ENCODE measurements at regions not wholly inside any gene's neighbourhood (a gene's known extent, or its start where the extent isn't known, plus 50 kb on each side); places are given as distances from the start of the nearest gene placed in this dataset.

- H4K20me1 ChIP-seq (replicated peaks in 1 of 2; ENCODE audit: control insufficient read depth in 1 of 2, insufficient read depth in 2 of 2, low read length in 2 of 2), result no peaks in the 10 kb centered on the region
- no peak overlapping the region for H3K9ac ChIP-seq (replicated peaks in 1 of 4; ENCODE audit: extremely low read depth in 1 of 4, low read depth in 3 of 4, low read length in 3 of 4)
- TF ChIP-seq TAF1 (IDR thresholded peaks at IDR 0.05; ENCODE audit: low read depth, low read length) (no peak), SIRT6 (IDR thresholded peaks at IDR 0.05; ENCODE audit: low read length) (no peak), SRF (IDR thresholded peaks at IDR 0.05; ENCODE audit: low read depth, low read length) (no peak), CHD1 (IDR thresholded peaks at IDR 0.05; ENCODE audit: low read depth, low read length) (no peak), NRF1 (IDR thresholded peaks at IDR 0.05; ENCODE audit: low read depth, low read length) (no peak), MAFK (IDR thresholded peaks at IDR 0.05; ENCODE audit: low read depth, low read length) (no peak), POLR2A (IDR thresholded peaks at IDR 0.05; ENCODE audit: control extremely low read depth in 1 of 2, low read depth in 2 of 2, low read length in 2 of 2) (no peak), PHF8 (conservative IDR thresholded peaks at IDR 0.05; ENCODE audit: low read depth, low read length) (no peak), CREB1 (IDR thresholded peaks at IDR 0.05) (no peak), KDM1A (IDR thresholded peaks at IDR 0.05; ENCODE audit: borderline replicate concordance, low read length) (no peak), EZH2 (IDR thresholded peaks at IDR 0.05; ENCODE audit: low read depth, low read length, severe bottlenecking) (no peak), HDAC6 (IDR thresholded peaks at IDR 0.05; ENCODE audit: low read depth, low read length) (no peak), POU5F1 (IDR thresholded peaks at IDR 0.05; ENCODE audit: low read depth, low read length) (no peak)
- TF ChIP-seq, protein P1, sequence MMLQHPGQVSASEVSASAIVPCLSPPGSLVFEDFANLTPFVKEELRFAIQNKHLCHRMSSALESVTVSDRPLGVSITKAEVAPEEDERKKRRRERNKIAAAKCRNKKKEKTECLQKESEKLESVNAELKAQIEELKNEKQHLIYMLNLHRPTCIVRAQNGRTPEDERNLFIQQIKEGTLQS (IDR thresholded peaks at IDR 0.05; ENCODE audit: insufficient read depth, low read depth, low read length), result no peak
- no peak overlapping the region for H3K27ac ChIP-seq (ENCODE audit: low read depth, low read length)
- H4K8ac ChIP-seq (ENCODE audit: extremely low read depth, insufficient read depth, low read length), result no peak overlapping the region
- DNase-seq (ENCODE audit: low read depth in 1 of 2, low spot score in 2 of 2) (no peak), FAIRE-seq (no peak)
- no peak overlapping the region for H3K23ac ChIP-seq (ENCODE audit: insufficient read length)
- H2BK5ac ChIP-seq (ENCODE audit: low read depth, low read length), result no peak overlapping the region
- no peaks in the 10 kb centered on the region for H3K23me2 ChIP-seq (ENCODE audit: low read depth, low read length)
- H3K4me2 ChIP-seq (ENCODE audit: insufficient read depth in 1 of 2, low read depth in 2 of 2, low read length in 2 of 2), result no peak overlapping the region
- H3K27me3 ChIP-seq (replicated peaks in 1 of 4; ENCODE audit: control insufficient read depth in 3 of 4, extremely low read depth in 1 of 4, insufficient read depth in 3 of 4, low read length in 3 of 4), result no peaks in the 10 kb centered on the region
- no peak overlapping the region for H2BK20ac ChIP-seq (ENCODE audit: low read length)
- POLR2A ChIA-PET (ENCODE audit: partially characterized antibody), result no interaction called here
- no peak overlapping the region for H3K14ac ChIP-seq (ENCODE audit: insufficient read length)
- H3K79me1 ChIP-seq (ENCODE audit: low read depth, low read length), result no peaks in the 10 kb centered on the region
- H3K18ac ChIP-seq (ENCODE audit: extremely low read depth, low read length), result no peak overlapping the region
- no peaks in the 10 kb centered on the region for H3K4me1 ChIP-seq (replicated peaks in 1 of 4; ENCODE audit: control insufficient read depth in 3 of 4, insufficient read depth in 4 of 4, low read length in 3 of 4)
- H3K36me3 ChIP-seq (ENCODE audit: control insufficient read depth in 2 of 4, insufficient read depth in 4 of 4, low read length in 3 of 4), result no peaks in the 10 kb centered on the region
- H4K5ac ChIP-seq (ENCODE audit: insufficient read length, low read depth, low read length), result no peak overlapping the region
- no peak overlapping the region for H4K91ac ChIP-seq (replicated peaks; ENCODE audit: insufficient read length, low read length)
- H2BK120ac ChIP-seq (replicated peaks; ENCODE audit: low read depth, low read length), result no peak overlapping the region
- no peak overlapping the region for H3K56ac ChIP-seq (replicated peaks; ENCODE audit: insufficient read length, low read depth, low read length)
- H3K9me3 ChIP-seq (ENCODE audit: insufficient read depth in 2 of 2, low read depth in 1 of 2, low read length in 1 of 2), result no peaks in the 10 kb centered on the region
- WGBS, 2 experiments (ENCODE audit: extremely low coverage in 1 of 2, insufficient coverage in 1 of 2, insufficient read length in 1 of 2, insufficient replicate concordance in 2 of 2, low coverage in 1 of 2, low lambda C conversion rate in 2 of 2, missing lambda C conversion rate in 1 of 2), result 83% methylated on average over 3 of the region's 3 CpGs; no CpG with 5 or more reads in 1 of the 2 experiments
- H2AK5ac ChIP-seq (ENCODE audit: low read depth, low read length), result no peak overlapping the region
- CTCF ChIA-PET (ENCODE audit: partially characterized antibody), result interaction anchor here (0.7 kb wide), 1 partner anchor 9 kb away, joined by 3 read pairs; no protein-coding TSS in a partner anchor
- no peaks in the 10 kb centered on the region for H3K79me2 ChIP-seq (ENCODE audit: control insufficient read depth in 1 of 2, insufficient read depth in 2 of 2, low read length in 2 of 2)
- H3K4me3 ChIP-seq (ENCODE audit: extremely low read depth in 1 of 4, insufficient read depth in 2 of 4, low read depth in 3 of 4, low read length in 4 of 4), result no peak overlapping the region
- no peak overlapping the region for H2AFZ ChIP-seq (ENCODE audit: low read length)
- H2BK12ac ChIP-seq (ENCODE audit: low read depth, low read length), result no peak overlapping the region
- no peak overlapping the region for H3K4ac ChIP-seq (replicated peaks; ENCODE audit: insufficient read length, low read depth, low read length)
- no peak overlapping the region for H2BK15ac ChIP-seq (ENCODE audit: low read length)
Measured at GRCh38 chr5:84622461-84622860, 237.8 kb upstream of the EDIL3 start.

Measured in H1 (cell line).